ENCODE measurements at regions not wholly inside any gene's neighbourhood (a gene's known extent, or its start where the extent isn't known, plus 50 kb on each side); places are given as distances from the start of the nearest gene placed in this dataset.

- DNase-seq, result no peak
- intact Hi-C loops (cut with DNase I), result no loop called here
Observed at GRCh38 chr12:103172447-103173112, 215.1 kb downstream of the ASCL1 start.

- intact Hi-C loops (cut with DNase I), result no loop called here
- DNase-seq, result no peak
Observed at GRCh38 chr12:103175625-103176024, 218.2 kb downstream of the ASCL1 start.

GRCh38 chr12:103177639-103178255, 220.3 kb downstream of the ASCL1 start:
- intact Hi-C loops (cut with DNase I), result no loop called here
- no peak for DNase-seq

- intact Hi-C loops (cut with DNase I), result no loop called here
- DNase-seq, result peak in 21 of 42 donors; percentile 1 to 43 (median 13)
Observed at GRCh38 chr12:103178366-103179080, 221.0 kb downstream of the ASCL1 start.

- intact Hi-C loops (cut with DNase I), result no loop called here
Observed at GRCh38 chr12:103181366-103182152, 224.1 kb downstream of the ASCL1 start.

GRCh38 chr12:103182299-103182698, 224.8 kb downstream of the ASCL1 start:
- intact Hi-C loops (cut with DNase I), result no loop called here
- DNase-seq, result no peak

More at GRCh38 chr12:103181366-103182152, 224.1 kb downstream of the ASCL1 start:
- no peak for DNase-seq

GRCh38 chr12:103196467-103196866, 239.0 kb downstream of the ASCL1 start:
- intact Hi-C loops (cut with DNase I), result no loop called here
- no peak for DNase-seq

GRCh38 chr12:103197725-103198388, 240.4 kb downstream of the ASCL1 start:
- intact Hi-C loops (cut with DNase I), result no loop called here
- no peak for DNase-seq

- intact Hi-C loops (cut with DNase I), result no loop called here
Observed at GRCh38 chr12:103198499-103198898, 241.0 kb downstream of the ASCL1 start.

GRCh38 chr12:103205906-103206305, 248.4 kb downstream of the ASCL1 start:
- DNase-seq, result no peak
- intact Hi-C loops (cut with DNase I), result no loop called here

More at GRCh38 chr12:103198499-103198898, 241.0 kb downstream of the ASCL1 start:
- no peak for DNase-seq

GRCh38 chr12:103207936-103208335, 250.5 kb downstream of the ASCL1 start:
- intact Hi-C loops (cut with DNase I), result no loop called here
- no peak for DNase-seq

- intact Hi-C loops (cut with DNase I), result no loop called here
- DNase-seq, result no peak
Observed at GRCh38 chr12:103241184-103241583, 254.6 kb downstream of the C12orf42 start.

GRCh38 chr12:103244596-103244995, 251.2 kb downstream of the C12orf42 start:
- DNase-seq, result no peak
- intact Hi-C loops (cut with DNase I), result no loop called here

- intact Hi-C loops (cut with DNase I), result no loop called here
- DNase-seq, result no peak
Observed at GRCh38 chr12:103247531-103247930, 248.2 kb downstream of the C12orf42 start.

- no peak for DNase-seq
- intact Hi-C loops (cut with DNase I), result no loop called here
Observed at GRCh38 chr12:103249607-103250006, 246.2 kb downstream of the C12orf42 start.

- DNase-seq, result no peak
- intact Hi-C loops (cut with DNase I), result no loop called here
Observed at GRCh38 chr12:103250487-103250886, 245.3 kb downstream of the C12orf42 start.
